ENCODE measurements at regions not wholly inside any gene's neighbourhood (a gene's known extent, or its start where the extent isn't known, plus 50 kb on each side); places are given as distances from the start of the nearest gene placed in this dataset.
"Not testable (repeated sequence)": the region's sequence is repeated elsewhere in the genome, so short reads cannot be mapped to it uniquely, and the experiment has no call there.

DNA sequence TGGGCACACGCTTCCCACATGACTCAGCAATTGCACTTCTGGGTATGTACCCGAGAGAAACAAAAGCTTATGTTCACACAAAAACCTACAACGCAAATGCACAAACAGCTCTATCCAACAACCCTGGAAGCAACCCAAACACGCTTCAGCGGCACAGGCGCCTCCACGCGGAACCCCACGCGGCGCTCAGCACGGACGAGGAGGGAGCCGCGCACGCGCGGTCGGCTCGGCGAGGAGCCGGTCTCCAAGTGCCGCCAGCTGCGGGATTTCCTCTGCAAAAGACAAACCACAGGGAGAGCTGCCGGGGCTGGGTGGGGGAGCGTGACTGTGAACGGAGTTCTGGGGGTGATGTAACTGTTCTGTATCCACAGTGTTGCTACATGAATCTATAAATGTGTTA is 81.2 kb downstream of the OR4F16 start:
- TF ChIP-seq CTCF (conservative IDR thresholded peaks at IDR 0.05; ENCODE audit: low read depth in 2 of 2); REST (IDR thresholded peaks at IDR 0.05; ENCODE audit: unreplicated experiment); EZH2 (IDR thresholded peaks at IDR 0.05; ENCODE audit: low read depth, unreplicated experiment); ZNF331 (CRISPR knock-in tag; IDR thresholded peaks at IDR 0.05; ENCODE audit: low read depth); EZH2phosphoT487 (IDR thresholded peaks at IDR 0.05; ENCODE audit: unreplicated experiment); POLR2AphosphoS5 (IDR thresholded peaks at IDR 0.05; ENCODE audit: low read depth); STAT1 (IDR thresholded peaks at IDR 0.05; ENCODE audit: unreplicated experiment); CREB1 (CRISPR knock-in tag; IDR thresholded peaks at IDR 0.05; ENCODE audit: low read depth); JUNB (IDR thresholded peaks at IDR 0.05; ENCODE audit: unreplicated experiment); NANOG (IDR thresholded peaks at IDR 0.05; ENCODE audit: borderline replicate concordance); ZNF114 (CRISPR knock-in tag; IDR thresholded peaks at IDR 0.05): not testable (repeated sequence)
- TF ChIP-seq, protein P1, sequence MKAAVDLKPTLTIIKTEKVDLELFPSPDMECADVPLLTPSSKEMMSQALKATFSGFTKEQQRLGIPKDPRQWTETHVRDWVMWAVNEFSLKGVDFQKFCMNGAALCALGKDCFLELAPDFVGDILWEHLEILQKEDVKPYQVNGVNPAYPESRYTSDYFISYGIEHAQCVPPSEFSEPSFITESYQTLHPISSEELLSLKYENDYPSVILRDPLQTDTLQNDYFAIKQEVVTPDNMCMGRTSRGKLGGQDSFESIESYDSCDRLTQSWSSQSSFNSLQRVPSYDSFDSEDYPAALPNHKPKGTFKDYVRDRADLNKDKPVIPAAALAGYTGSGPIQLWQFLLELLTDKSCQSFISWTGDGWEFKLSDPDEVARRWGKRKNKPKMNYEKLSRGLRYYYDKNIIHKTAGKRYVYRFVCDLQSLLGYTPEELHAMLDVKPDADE (IDR thresholded peaks at IDR 0.05): not testable (repeated sequence)
- TF ChIP-seq, protein P2, sequence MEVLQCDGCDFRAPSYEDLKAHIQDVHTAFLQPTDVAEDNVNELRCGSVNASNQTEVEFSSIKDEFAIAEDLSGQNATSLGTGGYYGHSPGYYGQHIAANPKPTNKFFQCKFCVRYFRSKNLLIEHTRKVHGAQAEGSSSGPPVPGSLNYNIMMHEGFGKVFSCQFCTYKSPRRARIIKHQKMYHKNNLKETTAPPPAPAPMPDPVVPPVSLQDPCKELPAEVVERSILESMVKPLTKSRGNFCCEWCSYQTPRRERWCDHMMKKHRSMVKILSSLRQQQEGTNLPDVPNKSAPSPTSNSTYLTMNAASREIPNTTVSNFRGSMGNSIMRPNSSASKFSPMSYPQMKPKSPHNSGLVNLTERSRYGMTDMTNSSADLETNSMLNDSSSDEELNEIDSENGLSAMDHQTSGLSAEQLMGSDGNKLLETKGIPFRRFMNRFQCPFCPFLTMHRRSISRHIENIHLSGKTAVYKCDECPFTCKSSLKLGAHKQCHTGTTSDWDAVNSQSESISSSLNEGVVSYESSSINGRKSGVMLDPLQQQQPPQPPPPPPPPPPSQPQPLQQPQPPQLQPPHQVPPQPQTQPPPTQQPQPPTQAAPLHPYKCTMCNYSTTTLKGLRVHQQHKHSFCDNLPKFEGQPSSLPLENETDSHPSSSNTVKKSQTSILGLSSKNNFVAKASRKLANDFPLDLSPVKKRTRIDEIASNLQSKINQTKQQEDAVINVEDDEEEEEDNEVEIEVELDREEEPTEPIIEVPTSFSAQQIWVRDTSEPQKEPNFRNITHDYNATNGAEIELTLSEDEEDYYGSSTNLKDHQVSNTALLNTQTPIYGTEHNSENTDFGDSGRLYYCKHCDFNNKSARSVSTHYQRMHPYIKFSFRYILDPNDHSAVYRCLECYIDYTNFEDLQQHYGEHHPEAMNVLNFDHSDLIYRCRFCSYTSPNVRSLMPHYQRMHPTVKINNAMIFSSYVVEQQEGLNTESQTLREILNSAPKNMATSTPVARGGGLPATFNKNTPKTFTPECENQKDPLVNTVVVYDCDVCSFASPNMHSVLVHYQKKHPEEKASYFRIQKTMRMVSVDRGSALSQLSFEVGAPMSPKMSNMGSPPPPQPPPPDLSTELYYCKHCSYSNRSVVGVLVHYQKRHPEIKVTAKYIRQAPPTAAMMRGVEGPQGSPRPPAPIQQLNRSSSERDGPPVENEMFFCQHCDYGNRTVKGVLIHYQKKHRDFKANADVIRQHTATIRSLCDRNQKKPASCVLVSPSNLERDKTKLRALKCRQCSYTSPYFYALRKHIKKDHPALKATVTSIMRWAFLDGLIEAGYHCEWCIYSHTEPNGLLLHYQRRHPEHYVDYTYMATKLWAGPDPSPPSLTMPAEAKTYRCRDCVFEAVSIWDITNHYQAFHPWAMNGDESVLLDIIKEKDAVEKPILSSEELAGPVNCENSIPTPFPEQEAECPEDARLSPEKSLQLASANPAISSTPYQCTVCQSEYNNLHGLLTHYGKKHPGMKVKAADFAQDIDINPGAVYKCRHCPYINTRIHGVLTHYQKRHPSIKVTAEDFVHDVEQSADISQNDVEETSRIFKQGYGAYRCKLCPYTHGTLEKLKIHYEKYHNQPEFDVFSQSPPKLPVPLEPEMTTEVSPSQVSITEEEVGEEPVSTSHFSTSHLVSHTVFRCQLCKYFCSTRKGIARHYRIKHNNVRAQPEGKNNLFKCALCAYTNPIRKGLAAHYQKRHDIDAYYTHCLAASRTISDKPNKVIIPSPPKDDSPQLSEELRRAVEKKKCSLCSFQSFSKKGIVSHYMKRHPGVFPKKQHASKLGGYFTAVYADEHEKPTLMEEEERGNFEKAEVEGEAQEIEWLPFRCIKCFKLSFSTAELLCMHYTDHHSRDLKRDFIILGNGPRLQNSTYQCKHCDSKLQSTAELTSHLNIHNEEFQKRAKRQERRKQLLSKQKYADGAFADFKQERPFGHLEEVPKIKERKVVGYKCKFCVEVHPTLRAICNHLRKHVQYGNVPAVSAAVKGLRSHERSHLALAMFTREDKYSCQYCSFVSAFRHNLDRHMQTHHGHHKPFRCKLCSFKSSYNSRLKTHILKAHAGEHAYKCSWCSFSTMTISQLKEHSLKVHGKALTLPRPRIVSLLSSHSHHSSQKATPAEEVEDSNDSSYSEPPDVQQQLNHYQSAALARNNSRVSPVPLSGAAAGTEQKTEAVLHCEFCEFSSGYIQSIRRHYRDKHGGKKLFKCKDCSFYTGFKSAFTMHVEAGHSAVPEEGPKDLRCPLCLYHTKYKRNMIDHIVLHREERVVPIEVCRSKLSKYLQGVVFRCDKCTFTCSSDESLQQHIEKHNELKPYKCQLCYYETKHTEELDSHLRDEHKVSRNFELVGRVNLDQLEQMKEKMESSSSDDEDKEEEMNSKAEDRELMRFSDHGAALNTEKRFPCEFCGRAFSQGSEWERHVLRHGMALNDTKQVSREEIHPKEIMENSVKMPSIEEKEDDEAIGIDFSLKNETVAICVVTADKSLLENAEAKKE (CRISPR knock-in tag; IDR thresholded peaks at IDR 0.05): not testable (repeated sequence)

Measured in GM23338 (cell line).